ENCODE measurements at regions not wholly inside any gene's neighbourhood (a gene's known extent, or its start where the extent isn't known, plus 50 kb on each side); places are given as distances from the start of the nearest gene placed in this dataset.

GRCh38 chr10:52645187-52645758 is 127.3 kb downstream of the MBL2 start:
- H3K9ac ChIP-seq (ENCODE audit: extremely low read depth, insufficient read length, low read length), result no peak overlapping the region
- H3K27ac Mint-ChIP-seq, result peak overlapping the region in 2 of 3 experiments; percentile 25 to 46; a peak in 2 of 7 replicates

More at GRCh38 chr10:52645187-52645758, 127.3 kb downstream of the MBL2 start:
- no peaks in the 10 kb centered on the region for H3K4me1 ChIP-seq (ENCODE audit: insufficient read depth, low read length)
- Mint-ChIP-seq H3K36me3 (ENCODE audit: insufficient read depth in 1 of 3, low read depth in 3 of 3) (no peaks in the 10 kb centered on the region), H3K27me3 (ENCODE audit: low read depth) (no peaks in the 10 kb centered on the region), H3K4me3 (no peak overlapping the region), H3K4me1 (peaks cover 0 to 2% of the 10 kb centered on the region in 2 experiments; a peak in 2 of 4 replicates), H3K9me3 (no peaks in the 10 kb centered on the region)
- H3K56ac ChIP-seq (ENCODE audit: insufficient read length, low read depth, low read length), result no peak overlapping the region
- no peak overlapping the region for H3K4me2 ChIP-seq (ENCODE audit: insufficient read depth, insufficient read length, low read length)
- no CpG with 5 or more reads among the region's 4 CpGs for WGBS (ENCODE audit: extremely low coverage, insufficient read length, low lambda C conversion rate)
- no peak overlapping the region for H3K4ac ChIP-seq (ENCODE audit: low read depth, low read length)
- H2BK15ac ChIP-seq (ENCODE audit: low read depth, low read length), result no peak overlapping the region
- H3K9me3 ChIP-seq (ENCODE audit: control insufficient read depth, low read depth, low read length), result no peaks in the 10 kb centered on the region
- no peak overlapping the region for H2BK5ac ChIP-seq (ENCODE audit: insufficient read length, low read length)
- H2BK20ac ChIP-seq (ENCODE audit: low read depth, low read length, poor library complexity, severe bottlenecking), result no peak overlapping the region
- no peak overlapping the region for H3T11ph ChIP-seq (ENCODE audit: low read length)
- H3K23ac ChIP-seq (ENCODE audit: insufficient read length, low read depth, low read length), result no peak overlapping the region
- H3K79me1 ChIP-seq (ENCODE audit: insufficient read depth, low read depth, low read length, poor library complexity, severe bottlenecking), result no peaks in the 10 kb centered on the region
- no peak overlapping the region for H3K14ac ChIP-seq (ENCODE audit: insufficient read depth, low read length)
- H2BK12ac ChIP-seq (ENCODE audit: insufficient read length, low read depth, low read length), result no peak overlapping the region
- H3K23me2 ChIP-seq (ENCODE audit: insufficient read length, low read depth, low read length, poor library complexity, severe bottlenecking), result no peaks in the 10 kb centered on the region
- no peak for TF ChIP-seq CTCF (conservative IDR thresholded peaks at IDR 0.05)
- no peak overlapping the region for H3K18ac ChIP-seq (ENCODE audit: insufficient read length, low read depth, low read length)
- H4K5ac ChIP-seq (ENCODE audit: insufficient read length, low read depth, low read length), result no peak overlapping the region
- H4K8ac ChIP-seq (replicated peaks; ENCODE audit: insufficient read length, low read depth, low read length), result no peak overlapping the region
- H3K79me2 ChIP-seq (ENCODE audit: insufficient read depth, low read length), result no peaks in the 10 kb centered on the region
- no peak overlapping the region for H2BK120ac ChIP-seq (ENCODE audit: low read depth, low read length, poor library complexity, severe bottlenecking)
- no peak overlapping the region for H2AFZ ChIP-seq (ENCODE audit: low read length)
- H4K91ac ChIP-seq (ENCODE audit: insufficient read length, low read depth, low read length), result no peak overlapping the region
- no peak overlapping the region for H3K27ac ChIP-seq (ENCODE audit: insufficient read length, low read depth, low read length)
- no peak for DNase-seq
- no peaks in the 10 kb centered on the region for H4K20me1 ChIP-seq (ENCODE audit: control insufficient read depth, insufficient read depth, insufficient read length)
- H3K27me3 ChIP-seq (ENCODE audit: insufficient read depth, low read length), result no peaks in the 10 kb centered on the region
- no peak overlapping the region for H2AK5ac ChIP-seq (ENCODE audit: insufficient read length, low read length)
